ENCODE measurements at regions not wholly inside any gene's neighbourhood (a gene's known extent, or its start where the extent isn't known, plus 50 kb on each side); places are given as distances from the start of the nearest gene placed in this dataset.

- TF ChIP-seq CTCF (IDR thresholded peaks at IDR 0.05) = no peak
- no peak for DNase-seq
- no peaks in the 10 kb centered on the region for H3K36me3 Mint-ChIP-seq (ENCODE audit: low read depth)
- peaks cover 1% of the 10 kb centered on the region for H3K4me1 Mint-ChIP-seq (ENCODE audit: low read depth)
- H3K27ac Mint-ChIP-seq = no peak overlapping the region
- H3K4me3 Mint-ChIP-seq = no peak overlapping the region
- H3K27me3 Mint-ChIP-seq (ENCODE audit: insufficient read depth) = peaks cover 34% of the 10 kb centered on the region
- H3K9me3 Mint-ChIP-seq = no peaks in the 10 kb centered on the region
Measured at GRCh38 chr1:10895621-10896020, 99.2 kb upstream of the CASZ1 start.

DNA sequence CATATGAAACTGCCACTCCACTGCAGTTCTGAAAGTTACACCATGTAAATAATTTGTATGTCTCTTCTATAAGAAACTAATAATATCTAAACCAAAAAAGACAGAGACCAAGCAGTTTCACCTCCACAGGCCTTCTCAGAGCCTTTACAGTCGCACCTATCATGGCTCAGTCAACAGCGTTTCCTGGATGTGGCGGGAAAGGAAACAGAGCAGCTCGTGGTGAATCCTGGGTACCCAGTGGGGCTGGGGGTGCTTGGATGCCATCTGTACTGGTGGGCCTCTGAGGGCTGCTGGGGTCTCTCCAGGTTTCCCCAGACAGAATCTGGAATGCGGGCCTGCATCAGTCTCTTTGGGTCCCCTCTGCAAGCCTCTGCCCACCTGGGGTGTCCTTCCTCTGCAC lies 100.2 kb upstream of the CASZ1 start:
- Mint-ChIP-seq H3K4me3 (no peak overlapping the region), H3K27me3 (ENCODE audit: insufficient read depth) (peaks cover 29% of the 10 kb centered on the region), H3K9me3 (no peaks in the 10 kb centered on the region), H3K27ac (no peak overlapping the region), H3K4me1 (ENCODE audit: low read depth) (peaks cover 7% of the 10 kb centered on the region), H3K36me3 (ENCODE audit: low read depth) (no peaks in the 10 kb centered on the region)
- no peak for TF ChIP-seq CTCF (IDR thresholded peaks at IDR 0.05)
- DNase-seq = no peak

GRCh38 chr1:10897321-10897980 lies 101.0 kb upstream of the CASZ1 start:
- Mint-ChIP-seq H3K4me3 (no peak overlapping the region), H3K27ac (no peak overlapping the region), H3K4me1 (ENCODE audit: low read depth) (peaks cover 7% of the 10 kb centered on the region), H3K36me3 (ENCODE audit: low read depth) (no peaks in the 10 kb centered on the region), H3K9me3 (no peaks in the 10 kb centered on the region), H3K27me3 (ENCODE audit: insufficient read depth) (peaks cover 30% of the 10 kb centered on the region)
- no peak for DNase-seq
- no peak for TF ChIP-seq CTCF (IDR thresholded peaks at IDR 0.05)

DNA sequence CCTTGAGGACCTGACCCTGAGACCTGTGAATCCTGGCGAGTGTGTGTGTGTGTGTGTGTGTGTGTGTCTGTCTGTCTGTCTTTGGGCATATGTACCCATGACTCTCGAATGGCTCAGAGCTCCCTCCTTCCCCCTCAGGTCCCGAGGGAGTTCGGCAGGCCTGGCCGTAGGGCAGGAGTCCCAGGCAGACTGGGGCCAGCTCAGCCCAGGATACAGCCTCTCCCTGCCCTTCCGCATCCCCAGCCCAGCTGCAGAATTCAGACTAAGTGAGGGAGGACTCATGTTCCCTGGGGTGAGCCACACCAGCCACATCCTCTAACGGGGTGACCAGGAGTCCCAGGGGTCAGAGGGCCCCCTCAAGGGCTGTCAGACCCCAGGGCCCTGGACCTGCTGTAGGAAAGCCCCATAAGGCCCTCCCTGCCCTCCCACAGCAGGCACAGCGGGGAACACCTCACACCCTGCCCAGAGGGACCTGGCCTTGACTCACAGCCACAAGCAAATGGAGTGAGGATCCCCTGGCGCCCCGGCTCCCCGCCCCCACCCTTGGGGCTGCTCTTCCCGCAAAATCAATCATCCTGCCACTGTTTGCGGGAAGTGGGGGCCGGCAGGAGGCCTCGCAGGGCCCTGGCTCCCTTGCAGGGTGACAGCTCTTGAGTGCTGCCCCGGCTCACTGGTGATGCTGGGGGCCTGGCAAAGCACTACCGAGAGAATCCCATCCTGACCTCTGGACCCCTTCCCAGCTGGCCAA lies 101.7 kb upstream of the CASZ1 start:
- no peak for DNase-seq
- Mint-ChIP-seq H3K4me1 (ENCODE audit: low read depth) (peaks cover 7% of the 10 kb centered on the region), H3K27me3 (ENCODE audit: insufficient read depth) (peaks cover 30% of the 10 kb centered on the region), H3K9me3 (no peaks in the 10 kb centered on the region), H3K27ac (no peak overlapping the region), H3K36me3 (ENCODE audit: low read depth) (no peaks in the 10 kb centered on the region), H3K4me3 (no peak overlapping the region)
- TF ChIP-seq CTCF (IDR thresholded peaks at IDR 0.05) = no peak

DNA sequence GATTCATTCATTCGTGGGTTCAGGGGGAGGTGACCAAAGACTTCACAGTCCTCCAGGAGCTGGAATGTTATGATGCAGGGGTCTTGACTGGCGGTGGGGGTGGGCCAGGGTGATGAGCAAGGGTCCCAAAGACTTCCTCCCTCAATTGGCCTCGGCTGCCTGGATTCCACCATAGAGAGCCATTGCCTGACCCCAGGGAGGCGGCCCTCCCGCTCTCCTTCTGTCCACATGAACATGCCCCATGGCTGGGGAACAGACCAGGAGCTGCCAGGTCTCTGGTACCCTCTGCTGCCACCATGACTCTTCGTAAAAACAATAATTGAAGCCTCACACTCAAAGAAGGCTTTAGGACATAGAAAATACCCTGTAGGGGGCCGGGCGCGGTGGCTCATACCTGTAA lies 102.5 kb upstream of the CASZ1 start:
- H3K36me3 Mint-ChIP-seq (ENCODE audit: low read depth) = no peaks in the 10 kb centered on the region
- TF ChIP-seq CTCF (IDR thresholded peaks at IDR 0.05) = no peak
- peaks cover 30% of the 10 kb centered on the region for H3K27me3 Mint-ChIP-seq (ENCODE audit: insufficient read depth)
- no peak for DNase-seq
- H3K27ac Mint-ChIP-seq = no peak overlapping the region
- H3K4me1 Mint-ChIP-seq (ENCODE audit: low read depth) = peaks cover 7% of the 10 kb centered on the region
- H3K4me3 Mint-ChIP-seq = no peak overlapping the region
- H3K9me3 Mint-ChIP-seq = no peaks in the 10 kb centered on the region

All from HFFc6 (cell line).